Pulmonary artery endothelial cell (primary cell): ENCODE measurements at regions not wholly inside any gene's neighbourhood (a gene's known extent, or its start where the extent isn't known, plus 50 kb on each side); places are given as distances from the start of the nearest gene placed in this dataset.

Experiments
- DNase-seq: peaks from one replicate; pipeline ENCODE4 v3.0.0-alpha.2; 2011; ENCODE audit warnings: low read depth, low spot score

- no peak for DNase-seq
Observed at GRCh38 chr13:74511523-74511922, 377.3 kb upstream of the KLF12 start.

- DNase-seq: no peak
Observed at GRCh38 chr13:74487091-74487722, 353.0 kb upstream of the KLF12 start.

GRCh38 chr13:74485757-74486156 is 351.6 kb upstream of the KLF12 start:
- DNase-seq: no peak

GRCh38 chr13:74479124-74479523 is 344.9 kb upstream of the KLF12 start:
- no peak for DNase-seq

GRCh38 chr13:74476788-74477187 is 342.6 kb upstream of the KLF12 start:
- no peak for DNase-seq

- DNase-seq: no peak
Observed at GRCh38 chr13:74476365-74476764, 342.2 kb upstream of the KLF12 start.

- DNase-seq: no peak
Observed at GRCh38 chr13:74466864-74467263, 332.7 kb upstream of the KLF12 start.

- DNase-seq: no peak
Observed at GRCh38 chr13:74466020-74466419, 331.8 kb upstream of the KLF12 start.

- DNase-seq: no peak
Observed at GRCh38 chr13:74465271-74465670, 331.1 kb upstream of the KLF12 start.

GRCh38 chr13:74464670-74465069 is 330.5 kb upstream of the KLF12 start:
- no peak for DNase-seq

- DNase-seq: no peak
Observed at GRCh38 chr13:74461011-74461410, 326.8 kb upstream of the KLF12 start.

- no peak for DNase-seq
Observed at GRCh38 chr13:74452881-74453280, 318.7 kb upstream of the KLF12 start.

- no peak for DNase-seq
Observed at GRCh38 chr13:74452176-74452575, 318.0 kb upstream of the KLF12 start.

- DNase-seq: no peak
Observed at GRCh38 chr13:74450964-74451363, 316.8 kb upstream of the KLF12 start.

GRCh38 chr13:74450525-74450845 is 316.3 kb upstream of the KLF12 start:
- no peak for DNase-seq

- no peak for DNase-seq
Observed at GRCh38 chr13:74449811-74450524, 315.8 kb upstream of the KLF12 start.

- DNase-seq: no peak
Observed at GRCh38 chr13:74444864-74445479, 310.8 kb upstream of the KLF12 start.

- DNase-seq: no peak
Observed at GRCh38 chr13:74444161-74444571, 310.0 kb upstream of the KLF12 start.

- no peak for DNase-seq
Observed at GRCh38 chr13:74443631-74444030, 309.4 kb upstream of the KLF12 start.

- DNase-seq: no peak
Observed at GRCh38 chr13:74442751-74443150, 308.5 kb upstream of the KLF12 start.

GRCh38 chr13:74438901-74439300 is 304.7 kb upstream of the KLF12 start:
- no peak for DNase-seq

- DNase-seq: no peak
Observed at GRCh38 chr13:74434782-74435181, 300.6 kb upstream of the KLF12 start.

GRCh38 chr13:74424455-74424854 is 290.3 kb upstream of the KLF12 start:
- no peak for DNase-seq
